Bronchial epithelial cell (primary cell): ENCODE measurements at regions not wholly inside any gene's neighbourhood (a gene's known extent, or its start where the extent isn't known, plus 50 kb on each side); places are given as distances from the start of the nearest gene placed in this dataset.

Experiments used
- DNase-seq: peaks from one replicate; pipeline ENCODE4 v3.0.0-alpha.2; 2010; ENCODE audit warnings: low read depth
- FAIRE-seq: peaks from 2 replicates; lab custom pipeline; 2011; peaks lifted over from hg19 to GRCh38; lab: Jason Lieb, UNC
- H3K27me3 ChIP-seq: 2 replicates; pipeline ENCODE4 v1.5.1; 2011; ENCODE audit warnings: low read length; ENCODE audit not compliant: control insufficient read depth, insufficient read depth
- H3K36me3 ChIP-seq: 2 replicates; pipeline ENCODE4 v1.5.1; 2011; ENCODE audit warnings: low read length; ENCODE audit not compliant: control insufficient read depth, insufficient read depth
- H3K4me3 ChIP-seq: 2 replicates; pipeline ENCODE4 v1.5.1; 2011; ENCODE audit warnings: mild to moderate bottlenecking, low read depth, low read length, control low read depth
- TF ChIP-seq, protein P1 (sequence below): IDR thresholded peaks from 2 replicates; pipeline ENCODE4 v1.5.1; 2011; ENCODE audit warnings: mild to moderate bottlenecking, moderate library complexity, low read length, control low read depth, inconsistent platforms; ENCODE audit not compliant: insufficient read depth, severe bottlenecking

DNA sequence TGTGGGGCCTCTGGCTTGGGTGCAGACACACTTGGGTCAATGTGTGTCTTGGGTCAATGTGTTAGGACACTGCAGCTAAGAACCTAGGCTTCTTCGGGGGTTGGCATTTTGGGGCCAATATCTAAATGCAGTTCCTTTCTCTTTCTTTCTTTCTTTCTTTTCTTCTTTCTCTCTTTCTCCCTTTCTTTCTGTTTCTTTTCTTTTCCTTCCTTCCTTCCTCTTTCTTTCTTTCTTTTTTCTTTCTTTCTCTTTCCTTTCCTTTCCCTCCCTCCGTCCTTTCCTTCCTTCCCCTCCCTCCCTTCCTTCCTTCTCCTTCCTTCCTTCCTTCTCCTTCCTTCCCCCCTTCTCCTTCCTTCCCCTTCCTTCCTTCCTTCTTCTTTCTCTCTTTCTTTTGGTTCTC is 57.7 kb upstream of the OSR1 start:
- DNase-seq (no peak), FAIRE-seq (no peak)
- no peak overlapping the region for H3K4me3 ChIP-seq
- TF ChIP-seq, protein P1, sequence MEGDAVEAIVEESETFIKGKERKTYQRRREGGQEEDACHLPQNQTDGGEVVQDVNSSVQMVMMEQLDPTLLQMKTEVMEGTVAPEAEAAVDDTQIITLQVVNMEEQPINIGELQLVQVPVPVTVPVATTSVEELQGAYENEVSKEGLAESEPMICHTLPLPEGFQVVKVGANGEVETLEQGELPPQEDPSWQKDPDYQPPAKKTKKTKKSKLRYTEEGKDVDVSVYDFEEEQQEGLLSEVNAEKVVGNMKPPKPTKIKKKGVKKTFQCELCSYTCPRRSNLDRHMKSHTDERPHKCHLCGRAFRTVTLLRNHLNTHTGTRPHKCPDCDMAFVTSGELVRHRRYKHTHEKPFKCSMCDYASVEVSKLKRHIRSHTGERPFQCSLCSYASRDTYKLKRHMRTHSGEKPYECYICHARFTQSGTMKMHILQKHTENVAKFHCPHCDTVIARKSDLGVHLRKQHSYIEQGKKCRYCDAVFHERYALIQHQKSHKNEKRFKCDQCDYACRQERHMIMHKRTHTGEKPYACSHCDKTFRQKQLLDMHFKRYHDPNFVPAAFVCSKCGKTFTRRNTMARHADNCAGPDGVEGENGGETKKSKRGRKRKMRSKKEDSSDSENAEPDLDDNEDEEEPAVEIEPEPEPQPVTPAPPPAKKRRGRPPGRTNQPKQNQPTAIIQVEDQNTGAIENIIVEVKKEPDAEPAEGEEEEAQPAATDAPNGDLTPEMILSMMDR: no peak
- no peaks in the 10 kb centered on the region for H3K36me3 ChIP-seq
- no peaks in the 10 kb centered on the region for H3K27me3 ChIP-seq

DNA sequence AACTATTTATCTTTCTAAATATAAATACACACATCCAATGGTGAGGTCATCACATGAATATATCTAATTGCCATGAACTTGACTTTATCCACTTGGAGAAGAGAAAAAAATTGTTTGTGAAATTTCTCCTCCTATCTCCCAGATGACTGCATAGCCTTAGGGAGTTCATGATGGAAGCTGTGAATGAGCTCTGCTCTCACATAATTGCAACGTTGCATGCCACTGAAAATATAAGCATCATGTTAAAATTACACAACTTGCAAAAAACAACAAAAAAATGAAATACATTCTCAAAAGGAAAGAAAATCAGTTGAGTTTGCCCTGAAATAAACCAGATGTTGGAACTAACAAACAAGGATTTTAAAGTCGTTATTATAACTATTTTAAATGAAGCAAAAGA is 50.6 kb upstream of the OSR1 start:
- Histone ChIP-seq H3K36me3 (no peaks in the 10 kb centered on the region), H3K27me3 (no peaks in the 10 kb centered on the region), H3K4me3 (no peak overlapping the region)
- DNase-seq: no peak
- FAIRE-seq: no peak
- TF ChIP-seq, protein P1: no peak

DNA sequence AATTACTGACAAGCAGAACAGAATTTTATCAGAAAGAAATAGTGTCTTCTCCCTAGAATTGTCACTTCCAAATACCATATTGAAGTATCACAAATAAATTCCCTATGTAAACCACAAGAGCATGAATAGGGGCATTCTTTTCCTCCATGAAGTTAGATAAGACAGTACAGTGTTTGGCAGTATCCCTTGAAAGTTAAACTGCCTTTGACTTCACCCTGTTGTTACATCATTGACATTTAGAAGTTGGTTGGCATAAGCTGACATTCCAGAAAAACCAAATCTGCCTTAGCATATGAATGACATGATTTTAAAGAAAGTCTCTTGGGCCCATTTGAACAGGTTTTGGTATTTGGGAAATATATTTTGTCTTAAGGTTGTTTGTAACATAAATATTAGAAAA is 50.2 kb upstream of the OSR1 start:
- TF ChIP-seq, protein P1: no peak
- DNase-seq (no peak), FAIRE-seq (no peak)

More for the DNA sequence above, 50.2 kb upstream of the OSR1 start:
- Histone ChIP-seq H3K36me3 (no peaks in the 10 kb centered on the region), H3K27me3 (no peaks in the 10 kb centered on the region), H3K4me3 (no peak overlapping the region)
